GM19043 (cell line): ENCODE measurements at regions not wholly inside any gene's neighbourhood (a gene's known extent, or its start where the extent isn't known, plus 50 kb on each side); places are given as distances from the start of the nearest gene placed in this dataset.
"Not testable (repeated sequence)": the region's sequence is repeated elsewhere in the genome, so short reads cannot be mapped to it uniquely, and the experiment has no call there.

Source experiments
- ATAC-seq: cut with Tn5 transposase; IDR thresholded peaks from one replicate; pipeline ENCODE4 v1.9.1; 2021; ENCODE audit warnings: low read depth; ENCODE audit not compliant: unreplicated experiment

- not testable (repeated sequence) for ATAC-seq
These were observed 750.6 kb downstream of the CDY1 start for GRCh38 chrY:26372480-26372879.

GRCh38 chrY:26408671-26409328, 786.9 kb downstream of the CDY1 start:
- ATAC-seq, result no peak

GRCh38 chrY:26409329-26409712, 787.4 kb downstream of the CDY1 start:
- no peak for ATAC-seq
